GM23248 (cell line): ENCODE measurements at regions not wholly inside any gene's neighbourhood (a gene's known extent, or its start where the extent isn't known, plus 50 kb on each side); places are given as distances from the start of the nearest gene placed in this dataset.

ENCODE experiments used
- DNase-seq: peaks from one replicate; pipeline ENCODE4 v3.0.0-alpha.2; 2015
- H2AFZ ChIP-seq: fragments of 200-600 bp; sonication (generic); 2 replicates; pipeline ENCODE4 v1.6.1; 2016; ENCODE audit warnings: antibody characterized with exemption
- H3F3A ChIP-seq: fragments of 200-600 bp; sonication (generic); 2 replicates; pipeline ENCODE4 v1.6.1; 2016; ENCODE audit warnings: mild to moderate bottlenecking, antibody characterized with exemption, mixed run types; ENCODE audit not compliant: insufficient read depth
- H3K27ac ChIP-seq: fragments of 200-600 bp; sonication (generic); 2 replicates; pipeline ENCODE4 v1.5.1; 2016; ENCODE audit warnings: mild to moderate bottlenecking
- H3K27me3 ChIP-seq: fragments of 200-600 bp; sonication (generic); replicated peaks from 2 replicates; pipeline ENCODE4 v1.6.1; 2016; ENCODE audit warnings: mild to moderate bottlenecking; ENCODE audit not compliant: insufficient read depth
- H3K36me3 ChIP-seq: fragments of 200-600 bp; sonication (generic); 2 replicates; pipeline ENCODE4 v1.6.1; 2016; ENCODE audit warnings: low read depth, mild to moderate bottlenecking
- H3K4me1 ChIP-seq: fragments of 200-600 bp; sonication (generic); 2 replicates; pipeline ENCODE4 v1.6.1; 2016; ENCODE audit warnings: mild to moderate bottlenecking; ENCODE audit not compliant: insufficient read depth
- H3K4me2 ChIP-seq: fragments of 200-600 bp; sonication (generic); one replicate; pipeline ENCODE4 v1.6.1; 2016; ENCODE audit warnings: mild to moderate bottlenecking; ENCODE audit not compliant: unreplicated experiment
- H3K4me3 ChIP-seq: fragments of 200-600 bp; sonication (generic); 2 replicates; pipeline ENCODE4 v1.5.1; 2016; ENCODE audit warnings: mild to moderate bottlenecking
- H3K79me2 ChIP-seq: fragments of 200-600 bp; sonication (generic); 2 replicates; pipeline ENCODE4 v1.6.1; 2016; ENCODE audit warnings: mild to moderate bottlenecking; ENCODE audit not compliant: insufficient read depth
- H3K9ac ChIP-seq: fragments of 200-600 bp; sonication (generic); 2 replicates; pipeline ENCODE4 v1.6.1; 2016; ENCODE audit warnings: mild to moderate bottlenecking
- H3K9me2 ChIP-seq: fragments of 200-600 bp; sonication (generic); 2 replicates; pipeline ENCODE4 v1.6.1; 2016; ENCODE audit warnings: mixed run types, mild to moderate bottlenecking, moderate library complexity; ENCODE audit not compliant: insufficient read depth
- H3K9me3 ChIP-seq: fragments of 200-600 bp; sonication (generic); one replicate; pipeline ENCODE4 v1.6.1; 2017; ENCODE audit warnings: low read depth
- H4K20me1 ChIP-seq: fragments of 200-600 bp; sonication (generic); 2 replicates; pipeline ENCODE4 v1.6.0; 2016; ENCODE audit not compliant: insufficient read depth
- EZH2 ChIP-seq: fragments of 200-600 bp; sonication (generic); IDR thresholded peaks from 2 replicates; pipeline ENCODE4 v1.6.1; 2018; ENCODE audit warnings: antibody characterized with exemption, mild to moderate bottlenecking; ENCODE audit not compliant: insufficient read depth, poor library complexity, severe bottlenecking
- EZH2phosphoT487 ChIP-seq: fragments of 200-600 bp; sonication (generic); IDR thresholded peaks from 2 replicates; pipeline ENCODE4 v1.6.1; 2018; ENCODE audit warnings: antibody characterized with exemption, moderate library complexity, mild to moderate bottlenecking, low read depth; ENCODE audit not compliant: insufficient read depth
- WGBS, 2 experiments: methylation state at CpG; one replicate each; pipeline ENCODE4 v1.1.6; 2015 to 2017; ENCODE audit warnings: low lambda C conversion rate in 2 of 2, low coverage in 1 of 2; ENCODE audit errors: missing lambda C conversion rate in 2 of 2; 5-methylcytosine and 5-hydroxymethylcytosine counted together
- in situ Hi-C: fragments of 300-500 bp; cut with MboI; formaldehyde crosslinking; loops from 2 replicates; pipeline ENCODE4 v1.15.0; 2020

- H3K9ac ChIP-seq = no peak overlapping the region
- no peak overlapping the region for H3K27ac ChIP-seq
- no peaks in the 10 kb centered on the region for H4K20me1 ChIP-seq
- H3K4me2 ChIP-seq = no peak overlapping the region
- H3K27me3 ChIP-seq = peaks cover 58% of the 10 kb centered on the region
- H3F3A ChIP-seq = no peaks in the 10 kb centered on the region
- no peaks in the 10 kb centered on the region for H3K9me3 ChIP-seq
- 17 to 28% methylated on average over 4 of the region's 4 CpGs for WGBS, 2 experiments
- H3K4me3 ChIP-seq = no peak overlapping the region
- no peak overlapping the region for H2AFZ ChIP-seq
- H3K4me1 ChIP-seq = peaks cover 10% of the 10 kb centered on the region
- DNase-seq = no peak
- H3K36me3 ChIP-seq = no peaks in the 10 kb centered on the region
- no peak for TF ChIP-seq EZH2phosphoT487
- TF ChIP-seq EZH2 = no peak
- H3K9me2 ChIP-seq = no peaks in the 10 kb centered on the region
- in situ Hi-C loops = no loop called here
- H3K79me2 ChIP-seq = no peaks in the 10 kb centered on the region
Measured at GRCh38 chr11:130715085-130715876, 201.0 kb downstream of the SNX19 start.

GRCh38 chr11:130715877-130716220 is 200.4 kb downstream of the SNX19 start:
- H4K20me1 ChIP-seq = no peaks in the 10 kb centered on the region
- DNase-seq = no peak
- no peak overlapping the region for H3K4me2 ChIP-seq
- H3K4me1 ChIP-seq = peaks cover 10% of the 10 kb centered on the region
- no peaks in the 10 kb centered on the region for H3F3A ChIP-seq
- no peaks in the 10 kb centered on the region for H3K9me2 ChIP-seq
- H3K79me2 ChIP-seq = no peaks in the 10 kb centered on the region
- H3K27ac ChIP-seq = no peak overlapping the region
- H3K9ac ChIP-seq = no peak overlapping the region
- in situ Hi-C loops = no loop called here
- 26 to 31% methylated on average over 1 of the region's 1 CpG for WGBS, 2 experiments
- TF ChIP-seq EZH2 = no peak
- TF ChIP-seq EZH2phosphoT487 = no peak
- no peaks in the 10 kb centered on the region for H3K9me3 ChIP-seq
- no peaks in the 10 kb centered on the region for H3K36me3 ChIP-seq
- H2AFZ ChIP-seq = no peak overlapping the region
- peaks cover 58% of the 10 kb centered on the region for H3K27me3 ChIP-seq
- no peak overlapping the region for H3K4me3 ChIP-seq

GRCh38 chr11:130718120-130718519 is 198.2 kb downstream of the SNX19 start:
- H4K20me1 ChIP-seq = no peaks in the 10 kb centered on the region
- no peaks in the 10 kb centered on the region for H3K9me2 ChIP-seq
- H3K9me3 ChIP-seq = no peaks in the 10 kb centered on the region
- no peak overlapping the region for H3K27ac ChIP-seq
- H3K9ac ChIP-seq = no peak overlapping the region
- H3F3A ChIP-seq = no peaks in the 10 kb centered on the region
- no peak for DNase-seq
- H3K4me2 ChIP-seq = no peak overlapping the region
- no peak overlapping the region for H3K4me3 ChIP-seq
- in situ Hi-C loops = no loop called here
- H3K79me2 ChIP-seq = no peaks in the 10 kb centered on the region
- 88 to 93% methylated on average over 6 of the region's 6 CpGs for WGBS, 2 experiments
- H3K4me1 ChIP-seq = peaks cover 10% of the 10 kb centered on the region
- H3K36me3 ChIP-seq = no peaks in the 10 kb centered on the region
- no peak overlapping the region for H2AFZ ChIP-seq
- TF ChIP-seq EZH2phosphoT487 (no peak), EZH2 (no peak)
- H3K27me3 ChIP-seq = peaks cover 48% of the 10 kb centered on the region

GRCh38 chr11:130719220-130719915 is 196.9 kb downstream of the SNX19 start:
- H3F3A ChIP-seq = no peaks in the 10 kb centered on the region
- DNase-seq = peak; percentile 36
- no peaks in the 10 kb centered on the region for H4K20me1 ChIP-seq
- no peak for TF ChIP-seq EZH2
- no peak for TF ChIP-seq EZH2phosphoT487
- H3K36me3 ChIP-seq = no peaks in the 10 kb centered on the region
- peaks cover 46% of the 10 kb centered on the region for H3K27me3 ChIP-seq
- H3K4me1 ChIP-seq = peaks cover 10% of the 10 kb centered on the region
- in situ Hi-C loops = no loop called here
- H3K4me2 ChIP-seq = no peak overlapping the region
- H2AFZ ChIP-seq = no peak overlapping the region; the same call in 1 of the 2 replicates
- no peak overlapping the region for H3K4me3 ChIP-seq
- no peaks in the 10 kb centered on the region for H3K79me2 ChIP-seq
- H3K9me2 ChIP-seq = no peaks in the 10 kb centered on the region
- WGBS, 2 experiments = 57 to 58% methylated on average over 14 of the region's 14 CpGs
- no peak overlapping the region for H3K9ac ChIP-seq
- H3K27ac ChIP-seq = no peak overlapping the region
- H3K9me3 ChIP-seq = no peaks in the 10 kb centered on the region
